GM18867 (cell line): ENCODE measurements at regions not wholly inside any gene's neighbourhood (a gene's known extent, or its start where the extent isn't known, plus 50 kb on each side); places are given as distances from the start of the nearest gene placed in this dataset.

Source experiments
- ATAC-seq: cut with Tn5 transposase; IDR thresholded peaks from one replicate; pipeline ENCODE4 v1.9.1; 2021; ENCODE audit warnings: mild to moderate bottlenecking, moderate library complexity; ENCODE audit not compliant: unreplicated experiment

DNA sequence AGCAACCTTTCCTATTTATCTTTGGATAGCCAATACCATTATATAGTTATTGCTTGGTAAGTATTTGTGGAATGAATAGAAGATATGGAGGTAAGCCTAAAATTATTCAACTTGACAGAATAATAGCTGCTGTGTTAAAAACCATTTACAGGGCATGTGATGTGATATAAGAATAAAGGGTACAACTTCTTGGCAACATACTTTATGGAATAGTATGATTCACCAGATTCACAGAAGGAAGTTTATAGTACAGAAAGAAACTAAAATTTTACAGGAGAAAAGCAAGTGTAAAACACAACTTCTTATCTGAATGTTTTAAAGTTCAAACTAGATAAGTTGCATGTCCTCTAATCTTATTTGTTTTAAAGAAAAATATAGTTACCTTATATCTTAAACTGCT lies 186.4 kb upstream of the ZRANB2 start:
- no peak for ATAC-seq

DNA sequence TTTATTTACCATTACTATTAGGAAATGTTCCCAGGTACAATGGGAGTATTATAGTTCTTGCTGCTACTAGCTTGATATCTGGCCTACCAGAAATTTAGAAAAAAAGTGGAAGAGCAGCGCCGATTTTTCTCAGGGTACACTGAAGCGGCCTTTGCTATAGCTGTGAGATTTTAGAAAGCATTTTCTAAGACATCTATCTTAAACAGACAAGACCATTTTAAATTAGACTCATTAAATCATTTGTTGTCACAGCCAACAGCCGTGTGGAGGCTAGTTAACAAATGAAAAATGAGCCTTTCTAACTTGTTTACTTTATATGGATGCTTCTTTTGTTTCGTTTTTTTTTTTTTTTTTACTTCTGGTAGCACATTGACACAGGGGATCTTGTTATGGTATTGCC lies 183.2 kb upstream of the ZRANB2 start:
- no peak for ATAC-seq

DNA sequence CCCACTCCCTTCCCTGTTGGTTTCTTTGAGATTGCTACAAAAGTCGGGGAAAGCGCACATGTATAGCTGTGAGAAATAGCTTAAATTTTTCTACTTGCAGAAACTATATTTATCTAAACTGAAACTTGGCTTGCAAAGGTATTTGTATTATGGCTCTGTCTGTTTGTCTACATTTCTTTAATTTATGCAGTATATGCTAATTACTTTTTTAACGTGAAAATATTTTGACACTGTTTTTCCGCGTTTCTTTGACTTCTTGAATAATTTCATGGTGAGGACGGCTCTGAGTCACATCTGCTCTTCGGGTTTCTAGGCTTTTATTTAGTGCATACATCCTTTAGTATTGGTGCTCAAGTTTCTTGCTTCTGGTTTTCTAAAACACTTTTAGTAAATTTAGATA lies 182.1 kb upstream of the ZRANB2 start:
- ATAC-seq: no peak

DNA sequence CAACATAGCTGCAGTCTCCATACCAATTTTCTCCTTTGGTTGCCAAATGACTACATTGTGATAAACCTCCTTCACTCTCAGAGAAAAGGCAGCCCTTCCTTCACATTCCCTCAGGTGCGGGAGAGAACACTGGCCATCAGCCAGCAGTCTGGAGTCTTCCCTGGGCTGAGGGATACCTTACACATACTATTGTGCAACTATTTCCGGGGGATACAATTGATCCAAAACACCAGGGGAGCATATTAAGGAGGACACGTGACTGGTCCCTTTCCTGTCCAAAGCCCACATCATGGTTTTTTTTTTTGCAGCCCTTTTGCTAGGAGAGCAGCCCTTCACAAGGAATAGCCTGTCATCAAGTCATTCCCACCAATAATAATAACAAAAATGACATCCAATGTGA lies 172.1 kb upstream of the ZRANB2 start:
- ATAC-seq: no peak

DNA sequence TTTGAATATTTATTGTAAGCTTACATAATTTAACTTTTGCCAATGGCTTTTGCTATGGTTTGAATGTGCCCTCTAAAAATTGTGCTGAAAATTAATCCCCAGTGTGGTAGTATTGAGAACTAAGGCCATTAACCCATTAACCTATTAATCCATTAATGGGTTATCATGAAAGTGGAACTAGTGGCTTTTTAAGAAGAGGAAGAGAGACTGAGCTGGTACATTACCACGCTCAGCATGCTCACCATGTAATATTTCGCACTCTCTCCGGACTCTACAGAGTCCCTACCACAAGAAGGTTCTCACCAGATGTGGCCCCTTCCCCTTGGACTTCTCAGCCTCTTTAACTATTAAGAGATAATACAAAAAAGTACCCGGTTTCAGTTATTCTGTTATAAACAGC lies 164.4 kb upstream of the ZRANB2 start:
- peak; percentile 76 for ATAC-seq

DNA sequence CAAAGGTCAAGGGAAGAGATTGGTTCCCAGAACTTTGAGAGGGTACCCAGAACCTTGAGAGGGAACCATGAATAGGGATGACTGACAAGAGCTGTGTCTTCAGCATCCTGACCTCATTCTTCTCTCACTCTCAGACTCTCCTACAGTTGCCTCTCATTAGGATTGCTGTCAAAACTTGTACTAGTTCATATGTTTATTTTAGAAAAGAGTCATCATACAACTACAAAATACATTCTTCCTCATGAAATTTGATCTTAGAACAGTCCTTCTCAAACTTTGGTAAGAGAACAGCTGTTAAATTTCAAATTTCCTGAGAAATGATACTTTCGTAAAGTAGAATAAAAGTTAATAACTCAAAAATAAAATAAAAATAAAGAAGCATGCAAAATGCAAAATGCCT lies 161.4 kb upstream of the ZRANB2 start:
- ATAC-seq: no peak

DNA sequence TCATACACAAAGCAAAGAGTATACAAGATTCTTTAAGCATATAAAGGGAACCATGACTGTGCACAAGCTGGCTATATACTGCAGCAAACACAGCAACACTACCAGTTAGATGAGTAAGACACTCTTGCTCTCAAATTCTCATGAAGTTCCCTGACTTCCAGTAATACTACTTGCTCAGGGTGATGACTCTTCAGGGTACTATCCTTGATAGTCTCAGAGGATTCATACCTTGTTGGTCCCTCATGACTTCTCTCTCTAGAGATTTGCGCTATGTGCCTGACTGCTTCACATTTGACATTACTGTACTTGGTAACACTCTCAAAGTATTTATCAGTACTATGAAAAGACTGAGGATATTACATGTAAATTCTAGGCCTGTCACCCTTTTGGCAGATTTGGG lies 159.8 kb upstream of the ZRANB2 start:
- no peak for ATAC-seq

DNA sequence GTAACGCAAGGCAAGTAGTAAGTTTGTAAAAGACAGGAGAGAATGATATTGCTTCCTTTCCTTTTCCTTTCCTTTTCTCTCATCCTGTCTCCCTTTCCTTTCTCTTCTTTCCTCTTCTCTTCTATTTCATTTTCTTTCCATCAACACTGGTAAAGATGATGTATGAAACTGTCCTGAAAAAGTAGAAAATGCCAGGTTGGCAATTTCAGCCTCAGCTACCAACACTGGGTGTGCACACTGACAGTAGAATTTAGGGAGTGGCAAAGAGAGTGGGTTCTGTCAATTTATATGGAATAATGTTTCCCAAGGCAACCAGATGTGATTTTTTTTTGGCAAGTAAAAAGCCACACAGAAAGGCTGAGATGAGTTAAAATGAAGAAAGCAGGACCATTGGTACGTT lies 155.7 kb upstream of the ZRANB2 start:
- no peak for ATAC-seq

DNA sequence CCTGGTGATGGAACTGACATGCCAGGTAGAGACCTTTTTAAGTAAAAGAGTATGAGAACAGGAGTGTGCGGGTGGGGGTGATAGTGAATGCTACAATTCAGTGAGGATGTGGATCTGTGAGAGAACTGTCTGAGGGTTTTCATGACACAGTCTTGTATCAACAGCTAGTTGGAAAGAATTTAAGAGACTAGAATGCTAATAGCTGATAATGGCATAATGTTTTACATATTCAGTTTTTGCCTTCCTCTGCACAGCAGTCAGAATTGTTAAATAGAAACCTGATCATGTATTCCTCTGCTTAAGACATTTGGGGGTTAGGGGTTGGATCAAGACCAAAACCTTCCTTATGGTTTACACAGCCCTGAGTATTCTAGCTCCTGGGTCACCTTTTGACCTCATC lies 152.8 kb upstream of the ZRANB2 start:
- ATAC-seq: no peak

DNA sequence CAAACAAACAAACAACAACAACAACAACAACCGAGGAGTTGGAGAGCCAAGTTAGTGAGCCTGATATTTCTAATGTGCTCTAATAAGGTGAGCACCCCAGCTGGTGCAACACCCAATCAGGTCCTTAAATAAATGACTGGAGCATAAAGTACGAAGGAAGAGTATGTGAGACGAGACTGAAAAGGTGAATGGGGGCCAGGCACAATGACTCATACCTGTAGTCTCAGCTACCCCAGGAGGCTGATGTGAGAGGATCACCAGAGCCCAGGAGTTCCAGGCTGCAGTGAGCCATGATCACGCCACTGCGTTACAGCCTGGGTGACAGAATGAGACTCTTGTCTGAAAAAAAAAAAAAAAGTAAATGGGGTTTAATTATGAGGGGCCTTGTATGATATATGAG lies 152.0 kb upstream of the ZRANB2 start:
- ATAC-seq: no peak

DNA sequence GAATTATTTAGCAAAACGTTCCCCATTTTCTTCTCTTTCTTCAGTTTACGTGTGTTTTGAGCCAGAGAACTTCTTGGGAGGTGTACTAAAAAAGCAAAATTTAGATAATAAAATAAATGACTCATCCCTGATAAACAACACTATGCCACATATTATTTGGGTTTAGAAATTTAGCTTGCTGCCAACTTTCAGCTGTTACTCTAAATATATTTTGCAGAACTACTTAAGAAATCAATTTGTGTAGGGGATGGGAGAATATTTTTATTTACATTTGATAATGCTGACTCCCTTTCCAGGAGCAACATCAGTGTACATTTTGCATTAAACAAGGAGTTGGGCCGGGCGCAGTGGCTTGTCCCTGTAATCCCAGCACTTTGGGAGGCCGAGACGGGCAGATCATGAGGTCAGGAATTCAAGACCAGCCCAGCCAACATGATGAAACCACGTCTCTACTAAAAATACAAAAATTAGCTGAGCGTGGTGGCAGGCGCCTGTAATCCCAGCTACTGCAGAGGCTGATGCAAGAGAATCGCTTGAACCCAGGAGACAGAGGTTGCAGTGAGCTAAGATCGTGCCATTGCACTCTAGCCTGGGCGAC lies 151.4 kb upstream of the ZRANB2 start:
- no peak for ATAC-seq

DNA sequence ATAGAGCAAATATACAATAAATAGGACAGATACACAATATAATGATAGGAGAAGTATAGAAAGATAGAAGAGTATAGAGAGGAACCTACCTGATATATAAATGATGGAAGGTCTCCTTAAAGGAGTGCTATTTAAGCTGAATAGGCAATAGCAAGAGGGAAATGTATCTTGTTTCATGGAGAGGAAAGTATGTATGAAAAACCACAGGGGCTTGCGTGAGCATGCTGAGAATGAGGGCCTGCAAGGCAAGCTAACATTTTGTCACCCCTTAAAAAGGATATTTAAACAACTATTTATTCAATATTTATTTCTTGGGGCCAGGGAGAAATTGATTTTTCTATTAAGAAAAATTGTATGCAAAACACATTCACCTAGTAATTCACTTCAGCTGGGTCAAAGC lies 150.9 kb upstream of the ZRANB2 start:
- ATAC-seq: no peak

DNA sequence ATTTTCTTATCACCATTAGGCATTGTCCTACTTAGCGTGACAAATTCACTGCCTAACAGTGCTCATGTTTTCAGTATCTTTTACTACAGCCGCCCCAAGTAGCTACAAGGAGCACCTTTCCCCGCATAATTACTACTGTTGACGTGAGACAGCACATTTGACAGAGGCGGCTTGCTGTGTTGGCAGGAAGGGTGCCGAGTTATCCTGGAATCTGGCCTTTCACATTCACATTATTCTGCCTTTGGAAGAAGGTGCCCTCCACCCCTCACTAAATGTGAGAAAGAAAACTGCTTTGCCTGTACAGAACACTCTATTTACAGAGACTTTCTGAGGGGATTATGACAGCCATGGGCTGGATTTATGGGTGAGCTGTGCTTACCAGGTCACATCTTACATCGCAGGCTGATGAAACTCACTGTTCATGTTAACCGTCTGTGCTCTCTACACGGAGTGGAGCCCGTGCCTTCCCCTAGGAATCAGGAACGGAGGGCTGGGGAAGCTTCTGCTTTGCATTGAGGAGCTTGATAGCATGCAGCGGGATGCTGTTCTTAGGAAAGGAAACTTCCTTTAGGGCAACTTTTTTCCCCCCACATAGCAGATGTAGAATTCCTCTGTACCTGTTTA lies 148.0 kb upstream of the ZRANB2 start:
- no peak for ATAC-seq

DNA sequence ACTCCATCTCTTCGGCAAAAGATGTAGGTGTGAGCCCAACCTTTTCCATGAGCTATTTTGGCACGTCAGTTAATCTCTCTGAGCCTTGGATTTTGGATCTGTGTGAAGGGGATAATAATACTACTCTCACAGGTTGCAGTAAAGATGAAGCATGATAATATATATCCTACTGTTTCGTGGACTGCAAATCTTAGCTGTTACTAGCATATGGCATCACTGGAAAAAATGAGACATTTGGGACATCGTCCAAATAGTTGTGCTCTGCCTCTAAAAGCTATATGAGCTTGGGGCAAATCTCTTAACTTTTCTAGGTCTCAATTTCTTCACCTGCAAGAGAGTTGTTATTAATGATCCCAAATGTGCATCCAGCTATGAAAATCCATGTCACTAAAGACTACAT lies 147.4 kb upstream of the ZRANB2 start:
- no peak for ATAC-seq

DNA sequence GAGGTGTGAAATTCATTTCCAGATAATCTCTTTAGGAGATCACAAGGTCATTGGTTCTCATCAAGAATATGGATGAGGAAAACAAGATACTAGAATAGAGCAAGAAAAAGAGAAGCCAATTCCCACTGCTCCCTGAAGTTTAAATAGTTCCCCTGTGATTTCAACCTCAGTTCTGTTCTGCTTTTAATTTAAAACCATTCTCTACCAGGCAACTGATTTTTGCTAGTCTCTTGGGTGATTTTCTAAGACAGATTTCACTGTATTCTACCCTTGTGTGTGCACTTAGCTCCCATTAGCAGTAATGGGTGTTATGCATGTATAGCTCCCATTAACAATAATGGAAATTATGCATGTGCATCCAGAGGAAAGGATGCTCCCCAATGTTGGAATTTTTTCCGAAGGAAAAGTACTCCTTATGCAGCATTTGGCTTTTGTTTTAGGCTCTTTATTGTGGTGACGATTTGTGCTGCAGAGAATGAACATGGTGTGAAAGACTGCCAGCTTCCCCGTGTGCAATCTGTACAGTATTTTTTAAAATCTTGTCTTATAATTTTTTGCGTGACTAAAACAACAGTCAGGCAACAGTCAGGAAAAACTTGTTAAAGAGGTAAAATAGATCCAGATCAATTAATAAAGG lies 144.0 kb upstream of the ZRANB2 start:
- no peak for ATAC-seq

DNA sequence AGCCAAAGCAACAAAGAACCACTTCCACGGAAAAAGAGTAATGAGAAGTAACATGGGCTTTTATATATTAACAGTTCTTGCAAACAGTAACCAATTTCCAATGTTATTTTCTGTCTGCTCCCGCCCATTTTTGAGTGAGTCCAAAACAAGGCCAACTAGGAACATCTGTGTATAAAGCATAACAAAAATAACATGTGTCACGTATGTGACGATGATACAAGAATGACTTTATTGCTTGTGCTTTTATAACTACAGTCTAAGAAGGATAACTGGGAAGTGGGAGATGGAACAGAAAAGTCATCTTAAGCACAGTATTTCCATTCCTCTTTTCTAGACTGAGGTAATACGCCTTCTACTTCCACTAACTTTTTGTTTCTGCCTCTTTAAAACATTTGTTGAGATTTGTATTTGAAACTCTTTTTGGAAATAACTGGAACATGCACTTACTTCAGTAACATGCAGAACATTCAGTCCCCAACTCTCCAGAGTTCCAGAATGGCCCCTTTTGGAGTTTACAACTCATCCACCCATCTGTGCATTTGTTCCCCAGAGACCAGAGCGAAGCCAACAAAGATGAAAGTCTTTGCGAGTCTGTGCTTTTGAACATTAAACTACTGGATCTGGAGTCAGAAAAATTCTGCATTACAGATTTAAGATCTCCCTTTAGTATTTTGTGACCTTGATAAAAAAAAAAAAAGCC lies 143.0 kb upstream of the ZRANB2 start:
- ATAC-seq: no peak

DNA sequence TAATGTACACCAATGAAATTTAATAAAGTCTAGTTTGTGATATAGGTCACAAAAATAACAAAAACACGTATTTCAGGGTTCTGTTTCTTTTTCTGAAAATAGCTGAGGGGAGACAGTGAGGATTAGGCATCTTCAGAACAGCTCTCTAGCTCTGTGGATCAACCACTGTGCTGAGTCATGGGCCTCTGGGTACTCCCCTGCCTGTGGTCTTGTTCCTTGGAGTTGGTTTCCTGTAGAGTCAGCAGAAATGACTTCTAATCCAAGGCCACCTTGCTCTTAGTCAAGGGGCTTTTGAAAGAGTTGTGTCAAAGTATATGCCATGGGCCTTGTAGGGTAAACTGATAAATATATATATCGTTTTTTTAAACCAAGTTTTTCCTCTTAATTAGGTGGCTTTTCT lies 141.8 kb upstream of the ZRANB2 start:
- ATAC-seq: no peak

DNA sequence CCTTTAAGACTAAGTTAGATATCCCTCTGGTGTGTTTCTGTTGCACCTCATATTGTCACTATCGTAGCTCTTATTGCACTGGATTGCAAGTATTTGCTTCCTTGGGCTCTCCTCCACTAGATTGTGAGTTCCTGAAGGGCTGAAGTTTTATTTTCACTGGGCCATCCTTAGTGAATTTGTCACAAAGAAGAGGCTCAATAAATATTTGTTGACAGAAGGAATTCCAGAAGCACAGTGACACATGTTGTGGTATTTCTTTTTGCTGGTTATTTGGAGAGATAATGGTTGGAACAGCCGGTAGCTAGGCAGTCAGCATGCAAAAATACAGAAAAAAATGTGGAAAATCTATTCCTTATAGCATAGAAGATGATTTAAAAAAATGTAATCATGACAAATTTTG lies 129.9 kb upstream of the ZRANB2 start:
- ATAC-seq: no peak

DNA sequence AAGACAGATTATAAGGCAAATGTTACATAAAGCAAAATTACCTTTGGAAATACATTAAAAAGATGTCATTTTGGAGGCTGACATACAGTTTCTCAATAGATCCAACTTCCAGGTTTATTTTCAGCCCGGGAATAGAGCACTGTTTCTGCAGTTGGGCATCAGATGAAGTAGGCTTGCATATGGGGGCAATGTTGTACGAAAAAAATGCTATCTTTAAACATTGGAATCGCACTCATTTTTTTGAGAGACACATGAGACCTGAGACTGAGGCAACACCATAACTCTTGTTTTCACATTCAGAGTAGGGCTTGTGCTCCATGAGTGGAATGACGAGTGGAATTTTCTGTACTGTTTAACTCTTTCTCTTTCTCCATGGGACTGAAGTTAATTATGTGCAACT lies 122.4 kb upstream of the ZRANB2 start:
- no peak for ATAC-seq

DNA sequence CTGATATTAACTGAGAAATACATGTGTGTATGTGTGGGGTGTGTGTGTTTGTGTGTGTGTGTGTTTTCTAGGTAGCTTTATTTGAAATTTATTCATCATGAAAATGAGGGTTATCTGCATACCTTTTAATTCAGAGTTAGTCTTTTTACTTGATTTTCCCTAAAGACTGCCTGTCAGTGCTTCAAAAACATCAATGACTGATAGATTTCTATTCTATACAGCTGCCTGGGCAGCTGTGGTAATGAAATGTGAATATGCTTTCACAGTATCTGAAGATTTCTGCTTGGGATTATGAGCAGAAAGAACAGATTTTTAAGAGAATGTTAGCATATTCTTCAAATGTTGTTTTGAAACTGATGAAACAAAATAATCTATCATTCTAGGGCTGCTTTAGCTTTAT lies 119.7 kb upstream of the ZRANB2 start:
- no peak for ATAC-seq

DNA sequence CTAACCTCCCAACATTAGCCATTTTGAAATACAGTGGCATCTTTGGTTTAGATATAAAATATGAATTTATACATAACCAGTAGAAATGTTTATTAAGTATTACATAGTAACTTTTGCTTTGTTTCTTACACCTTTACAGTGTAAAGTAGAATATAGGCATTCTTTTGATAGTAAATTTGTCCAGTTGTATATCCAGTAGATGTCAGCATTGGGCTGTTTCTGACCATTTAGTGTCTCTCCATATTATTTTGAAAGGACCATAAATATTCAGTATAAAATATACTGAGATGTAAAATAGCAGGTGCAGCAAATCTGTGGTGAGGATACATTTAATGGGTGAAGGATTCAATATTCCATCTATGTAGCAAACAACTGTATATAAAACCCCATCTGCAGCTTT lies 115.8 kb upstream of the ZRANB2 start:
- no peak for ATAC-seq

DNA sequence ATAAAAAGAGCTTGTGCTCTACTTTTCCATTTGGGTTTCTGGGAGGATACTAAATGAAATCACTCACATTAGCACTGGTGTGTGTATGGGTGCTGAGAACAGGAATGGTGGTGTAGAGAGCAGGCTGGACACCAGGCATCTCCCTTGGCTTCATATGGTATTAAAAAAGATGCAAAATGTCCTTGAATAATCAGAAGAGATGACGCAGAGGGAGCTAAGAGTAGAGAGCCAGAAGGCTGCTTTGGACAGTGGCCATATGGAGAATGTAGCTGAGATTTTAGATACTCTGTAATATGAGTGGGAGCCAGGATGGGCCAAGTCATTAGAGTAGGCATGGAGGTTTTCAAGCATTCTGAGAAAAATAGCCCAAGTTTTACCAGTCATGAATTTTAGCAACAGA lies 112.3 kb upstream of the ZRANB2 start:
- ATAC-seq: no peak
